ENCODE measurements at regions not wholly inside any gene's neighbourhood (a gene's known extent, or its start where the extent isn't known, plus 50 kb on each side); places are given as distances from the start of the nearest gene placed in this dataset.

GRCh38 chr6:139919107-139920026 is 544.9 kb upstream of the CITED2 start:
- no peak overlapping the region for H3K27ac ChIP-seq (ENCODE audit: low read length)

More at GRCh38 chr6:139919107-139920026, 544.9 kb upstream of the CITED2 start:
- H2AFZ ChIP-seq (ENCODE audit: low read depth, low read length): no peak overlapping the region
- peaks cover 4% of the 10 kb centered on the region for H3K9me3 ChIP-seq (ENCODE audit: low read length)
- no peaks in the 10 kb centered on the region for H3F3A ChIP-seq (ENCODE audit: insufficient read depth, low read length, poor library complexity, severe bottlenecking)
- H3K9ac ChIP-seq (ENCODE audit: low read length): no peak overlapping the region
- TF ChIP-seq RAD21 (conservative IDR thresholded peaks at IDR 0.05) (no peak), SMC3 (conservative IDR thresholded peaks at IDR 0.05; ENCODE audit: poor library complexity) (no peak), EZH2 (IDR thresholded peaks at IDR 0.05; ENCODE audit: borderline replicate concordance, insufficient read depth, low read length, poor library complexity, severe bottlenecking) (no peak), POLR2AphosphoS5 (IDR thresholded peaks at IDR 0.05) (no peak), REST (IDR thresholded peaks at IDR 0.05; ENCODE audit: borderline replicate concordance) (no peak), CTCF (IDR thresholded peaks at IDR 0.05; ENCODE audit: poor library complexity, severe bottlenecking) (no peak)
- no peaks in the 10 kb centered on the region for H3K9me2 ChIP-seq (ENCODE audit: insufficient read depth, low read length)
- H3K4me3 ChIP-seq (ENCODE audit: low read length): no peak overlapping the region
- no peaks in the 10 kb centered on the region for H3K36me3 ChIP-seq (ENCODE audit: insufficient read depth, low read length)
- H3K27me3 ChIP-seq (ENCODE audit: insufficient read depth, low read depth, low read length): no peaks in the 10 kb centered on the region
- H3K4me2 ChIP-seq (ENCODE audit: low read length): no peak overlapping the region
- H4K20me1 ChIP-seq (ENCODE audit: insufficient read depth): no peaks in the 10 kb centered on the region
- H3K79me2 ChIP-seq (replicated peaks; ENCODE audit: insufficient read depth, low read length): no peaks in the 10 kb centered on the region

Data from neural cell (in vitro differentiated cells).